Prostate gland (tissue), 2 donors: ENCODE measurements at regions not wholly inside any gene's neighbourhood (a gene's known extent, or its start where the extent isn't known, plus 50 kb on each side); places are given as distances from the start of the nearest gene placed in this dataset.

Experiments
- DNase-seq: peaks from one replicate; pipeline ENCODE4 v3.0.0-alpha.2; 2019; ENCODE audit warnings: low spot score
- H3K27ac ChIP-seq, 2 donors: fragments of 200-600 bp; sonication (generic); 2 replicates each; pipeline ENCODE4 v1.5.1; 2017 to 2019
- H3K27me3 ChIP-seq: fragments of 200-600 bp; sonication (generic); replicated peaks from 2 replicates; pipeline ENCODE4 v1.5.1; 2019; ENCODE audit not compliant: insufficient read depth
- H3K36me3 ChIP-seq, 2 donors: fragments of 200-600 bp; sonication (generic); 1 replicate in 1 of 2; 2 replicates in 1 of 2; pipeline versions ENCODE4 v1.5.1 to v1.8.1; 2017 to 2019
- H3K4me1 ChIP-seq: fragments of 200-600 bp; sonication (generic); replicated peaks from 2 replicates; pipeline ENCODE4 v1.5.1; 2019
- H3K4me3 ChIP-seq, 2 donors: fragments of 200-600 bp; sonication (generic); 2 replicates each; pipeline ENCODE4 v1.5.1; 2017 to 2019
- H3K9me3 ChIP-seq: fragments of 200-600 bp; sonication (generic); 2 replicates; pipeline ENCODE4 v1.5.1; 2017
- CTCF ChIP-seq, 4 experiments: fragments of 200-600 bp in 2 of 4; fragments of 450-650 bp in 2 of 4; sonication (generic) in 2 of 4; IDR thresholded peaks; 1 replicate in 3 of 4; 2 replicates in 1 of 4; pipeline ENCODE4 v1.5.1; 2016 to 2019; ENCODE audit warnings: antibody characterized with exemption in 4 of 4, mild to moderate bottlenecking in 2 of 4, moderate library complexity in 2 of 4
- POLR2A ChIP-seq: fragments of 450-650 bp; IDR thresholded peaks from one replicate; pipeline ENCODE4 v1.6.1; 2016; ENCODE audit warnings: antibody characterized with exemption, mild to moderate bottlenecking
- POLR2AphosphoS5 ChIP-seq: sonication (generic); formaldehyde crosslinking; IDR thresholded peaks from one replicate; pipeline ENCODE4 v1.6.1; 2017; ENCODE audit warnings: antibody characterized with exemption
- WGBS: methylation state at CpG from one replicate; pipeline ENCODE4 v1.1.5; 2018; 5-methylcytosine and 5-hydroxymethylcytosine counted together
- intact Hi-C: fragments of 100-400 bp; cut with DNase I; formaldehyde crosslinking; loops from one replicate; pipeline ENCODE4 v1.14.2; 2022

GRCh38 chr7:41910940-41911600, 208.2 kb upstream of the INHBA start:
- 84% methylated on average over 3 of the region's 3 CpGs for WGBS

GRCh38 chr7:41907444-41907843, 204.6 kb upstream of the INHBA start:
- Histone ChIP-seq H3K9me3 (no peaks in the 10 kb centered on the region), H3K27me3 (no peaks in the 10 kb centered on the region), H3K4me3 (no peak overlapping the region), H3K36me3 (no peaks in the 10 kb centered on the region), H3K4me1 (no peaks in the 10 kb centered on the region), H3K27ac (no peak overlapping the region)
- intact Hi-C loops: no loop called here
- TF ChIP-seq CTCF (IDR thresholded peaks at IDR 0.05) (no peak), POLR2A (no peak), POLR2AphosphoS5 (no peak)
- no peak for DNase-seq

More at GRCh38 chr7:41910940-41911600, 208.2 kb upstream of the INHBA start:
- no peaks in the 10 kb centered on the region for H3K9me3 ChIP-seq
- H3K27ac ChIP-seq: no peak overlapping the region
- no peaks in the 10 kb centered on the region for H3K36me3 ChIP-seq
- intact Hi-C loops: no loop called here
- H3K27me3 ChIP-seq: no peaks in the 10 kb centered on the region
- no peak for DNase-seq
- no peaks in the 10 kb centered on the region for H3K4me1 ChIP-seq
- H3K4me3 ChIP-seq: no peak overlapping the region
- TF ChIP-seq CTCF (IDR thresholded peaks at IDR 0.05) (no peak), POLR2AphosphoS5 (no peak), POLR2A (no peak)

- no peaks in the 10 kb centered on the region for H3K36me3 ChIP-seq
- no peaks in the 10 kb centered on the region for H3K27me3 ChIP-seq
- no peak overlapping the region for H3K27ac ChIP-seq
- intact Hi-C loops: no loop called here
- no peaks in the 10 kb centered on the region for H3K4me1 ChIP-seq
- no peak overlapping the region for H3K4me3 ChIP-seq
- no peaks in the 10 kb centered on the region for H3K9me3 ChIP-seq
- TF ChIP-seq POLR2AphosphoS5: no peak
- no peak for TF ChIP-seq CTCF (IDR thresholded peaks at IDR 0.05)
- TF ChIP-seq POLR2A: no peak
- 74% methylated on average over 2 of the region's 2 CpGs for WGBS
- DNase-seq: no peak
Observed at GRCh38 chr7:41900532-41900931, 197.6 kb upstream of the INHBA start.

GRCh38 chr7:41899823-41900433, 197.0 kb upstream of the INHBA start:
- no peaks in the 10 kb centered on the region for H3K27me3 ChIP-seq
- no peaks in the 10 kb centered on the region for H3K9me3 ChIP-seq
- 31% methylated on average over 4 of the region's 4 CpGs for WGBS
- intact Hi-C loops: no loop called here
- no peak for DNase-seq
- no peak overlapping the region for H3K4me3 ChIP-seq
- no peak for TF ChIP-seq POLR2A
- TF ChIP-seq POLR2AphosphoS5: no peak
- no peak for TF ChIP-seq CTCF (IDR thresholded peaks at IDR 0.05)
- no peaks in the 10 kb centered on the region for H3K4me1 ChIP-seq
- H3K27ac ChIP-seq: no peak overlapping the region
- no peaks in the 10 kb centered on the region for H3K36me3 ChIP-seq

GRCh38 chr7:41893656-41894055, 190.8 kb upstream of the INHBA start:
- no peaks in the 10 kb centered on the region for H3K36me3 ChIP-seq
- H3K4me1 ChIP-seq: no peaks in the 10 kb centered on the region
- no peak overlapping the region for H3K27ac ChIP-seq
- no peaks in the 10 kb centered on the region for H3K9me3 ChIP-seq
- WGBS: 93% methylated on average over 2 of the region's 2 CpGs
- intact Hi-C loops: no loop called here
- no peak overlapping the region for H3K4me3 ChIP-seq
- TF ChIP-seq POLR2AphosphoS5 (no peak), POLR2A (no peak), CTCF (IDR thresholded peaks at IDR 0.05) (no peak)
- DNase-seq: no peak
- H3K27me3 ChIP-seq: no peaks in the 10 kb centered on the region
